ENCODE measurements at regions not wholly inside any gene's neighbourhood (a gene's known extent, or its start where the extent isn't known, plus 50 kb on each side); places are given as distances from the start of the nearest gene placed in this dataset.
A peak's percentile ranks its signal among the peaks of the same experiment; 100 is the strongest.

GRCh38 chr2:17299891-17300540 is 218.2 kb downstream of the RAD51AP2 start:
- H3K27ac ChIP-seq: no peak overlapping the region
- POLR2A ChIA-PET (ENCODE audit: low non-redundant PET): no interaction called here
- CTCF ChIA-PET: interaction anchor here (0.6 kb wide), 1 partner anchor 378 kb away, joined by 6 read pairs; no protein-coding TSS in a partner anchor
- no peak for TF ChIP-seq CTCF (conservative IDR thresholded peaks at IDR 0.05; ENCODE audit: low read depth)
- peak; percentile 89 for DNase-seq (ENCODE audit: low spot score)

GRCh38 chr2:17298453-17298852 is 219.8 kb downstream of the RAD51AP2 start:
- TF ChIP-seq CTCF (conservative IDR thresholded peaks at IDR 0.05; ENCODE audit: low read depth): no peak
- ChIA-PET POLR2A (ENCODE audit: low non-redundant PET) (no interaction called here), CTCF (interaction anchor here (0.6 to 1.2 kb wide), 2 partner anchors 11 to 522 kb away, joined by 3 to 4 read pairs; no protein-coding TSS in a partner anchor)
- no peak for DNase-seq (ENCODE audit: low spot score)
- no peak overlapping the region for H3K27ac ChIP-seq

- no peak overlapping the region for H3K27ac ChIP-seq
- DNase-seq (ENCODE audit: low spot score): no peak
- POLR2A ChIA-PET (ENCODE audit: low non-redundant PET): no interaction called here
- TF ChIP-seq CTCF (conservative IDR thresholded peaks at IDR 0.05; ENCODE audit: low read depth): no peak
- CTCF ChIA-PET: interaction anchor here (0.7 kb wide), 1 partner anchor 472 kb away, joined by 3 read pairs; no protein-coding TSS in a partner anchor
These were observed 221.6 kb downstream of the RAD51AP2 start for GRCh38 chr2:17296686-17297085.

GRCh38 chr2:17289669-17290068 is 228.6 kb downstream of the RAD51AP2 start:
- no peak for TF ChIP-seq CTCF (conservative IDR thresholded peaks at IDR 0.05; ENCODE audit: low read depth)
- ChIA-PET CTCF (interaction anchor here (0.6 kb wide), 1 partner anchor 82 kb away, joined by 3 read pairs; no protein-coding TSS in a partner anchor), POLR2A (ENCODE audit: low non-redundant PET) (no interaction called here)
- H3K27ac ChIP-seq: no peak overlapping the region
- DNase-seq (ENCODE audit: low spot score): no peak

- H3K27ac ChIP-seq: no peak overlapping the region
- ChIA-PET CTCF (interaction anchor here (0.6 kb wide), 1 partner anchor 341 kb away, joined by 3 read pairs; no protein-coding TSS in a partner anchor), POLR2A (ENCODE audit: low non-redundant PET) (interaction anchor here (0.5 kb wide), 1 partner anchor 12 kb away, joined by 7 read pairs; no protein-coding TSS in a partner anchor)
- no peak for DNase-seq (ENCODE audit: low spot score)
- TF ChIP-seq CTCF (conservative IDR thresholded peaks at IDR 0.05; ENCODE audit: low read depth): no peak
These were observed 231.1 kb downstream of the RAD51AP2 start for GRCh38 chr2:17287183-17287582.

GRCh38 chr2:17282826-17283225 is 235.4 kb downstream of the RAD51AP2 start:
- no peak overlapping the region for H3K27ac ChIP-seq
- ChIA-PET POLR2A (ENCODE audit: low non-redundant PET) (no interaction called here), CTCF (no interaction called here)
- TF ChIP-seq CTCF (conservative IDR thresholded peaks at IDR 0.05; ENCODE audit: low read depth): no peak
- DNase-seq (ENCODE audit: low spot score): no peak
